ENCODE measurements at regions not wholly inside any gene's neighbourhood (a gene's known extent, or its start where the extent isn't known, plus 50 kb on each side); places are given as distances from the start of the nearest gene placed in this dataset.

GRCh38 chr12:113633678-113634332, 162.1 kb upstream of the LHX5 start:
- TF ChIP-seq POLR2A (IDR thresholded peaks at IDR 0.05), result no peak
- TF ChIP-seq, protein P1, sequence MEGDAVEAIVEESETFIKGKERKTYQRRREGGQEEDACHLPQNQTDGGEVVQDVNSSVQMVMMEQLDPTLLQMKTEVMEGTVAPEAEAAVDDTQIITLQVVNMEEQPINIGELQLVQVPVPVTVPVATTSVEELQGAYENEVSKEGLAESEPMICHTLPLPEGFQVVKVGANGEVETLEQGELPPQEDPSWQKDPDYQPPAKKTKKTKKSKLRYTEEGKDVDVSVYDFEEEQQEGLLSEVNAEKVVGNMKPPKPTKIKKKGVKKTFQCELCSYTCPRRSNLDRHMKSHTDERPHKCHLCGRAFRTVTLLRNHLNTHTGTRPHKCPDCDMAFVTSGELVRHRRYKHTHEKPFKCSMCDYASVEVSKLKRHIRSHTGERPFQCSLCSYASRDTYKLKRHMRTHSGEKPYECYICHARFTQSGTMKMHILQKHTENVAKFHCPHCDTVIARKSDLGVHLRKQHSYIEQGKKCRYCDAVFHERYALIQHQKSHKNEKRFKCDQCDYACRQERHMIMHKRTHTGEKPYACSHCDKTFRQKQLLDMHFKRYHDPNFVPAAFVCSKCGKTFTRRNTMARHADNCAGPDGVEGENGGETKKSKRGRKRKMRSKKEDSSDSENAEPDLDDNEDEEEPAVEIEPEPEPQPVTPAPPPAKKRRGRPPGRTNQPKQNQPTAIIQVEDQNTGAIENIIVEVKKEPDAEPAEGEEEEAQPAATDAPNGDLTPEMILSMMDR (IDR thresholded peaks at IDR 0.05), result no peak
